ENCODE measurements at regions not wholly inside any gene's neighbourhood (a gene's known extent, or its start where the extent isn't known, plus 50 kb on each side); places are given as distances from the start of the nearest gene placed in this dataset.

DNA sequence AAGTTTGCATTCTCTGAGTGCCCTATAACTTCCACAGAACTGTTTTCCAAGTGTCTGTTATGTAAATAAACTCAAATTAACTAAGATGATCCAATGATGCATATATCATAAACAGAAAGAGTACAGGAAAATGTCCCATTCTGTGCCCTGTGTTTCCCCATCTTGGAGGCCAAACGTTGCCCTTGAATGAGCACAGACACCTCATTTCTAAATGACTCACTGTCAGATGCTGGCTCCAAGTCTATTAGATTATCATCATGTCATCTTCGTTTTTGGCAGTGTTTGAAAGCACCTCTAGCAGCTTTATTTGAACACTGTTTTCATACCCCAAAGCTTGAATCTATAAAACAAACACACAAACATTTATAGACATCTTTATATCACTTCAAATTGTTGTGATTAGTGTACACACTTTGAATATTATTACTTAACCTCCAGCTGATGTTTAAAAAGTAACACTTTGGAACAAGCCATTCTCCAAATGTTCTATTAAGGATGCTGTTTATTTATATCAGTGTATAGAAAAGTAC, 424.2 kb downstream of the NOVA1 start:
- DNase-seq = no peak
- H3K4me1 ChIP-seq = no peaks in the 10 kb centered on the region
- no peaks in the 10 kb centered on the region for H3K36me3 ChIP-seq
- intact Hi-C loops (cut with DNase I) = no loop called here
- no peak overlapping the region for H3K4me3 ChIP-seq (replicated peaks in 1 of 3)
- 67 to 71% methylated on average over 2 of the region's 2 CpGs for WGBS, 2 donors
- no peaks in the 10 kb centered on the region for H3K27me3 ChIP-seq
- no peak overlapping the region for H3K27ac ChIP-seq
- no peak for TF ChIP-seq POLR2A (IDR thresholded peaks at IDR 0.05)
- TF ChIP-seq, protein P1, sequence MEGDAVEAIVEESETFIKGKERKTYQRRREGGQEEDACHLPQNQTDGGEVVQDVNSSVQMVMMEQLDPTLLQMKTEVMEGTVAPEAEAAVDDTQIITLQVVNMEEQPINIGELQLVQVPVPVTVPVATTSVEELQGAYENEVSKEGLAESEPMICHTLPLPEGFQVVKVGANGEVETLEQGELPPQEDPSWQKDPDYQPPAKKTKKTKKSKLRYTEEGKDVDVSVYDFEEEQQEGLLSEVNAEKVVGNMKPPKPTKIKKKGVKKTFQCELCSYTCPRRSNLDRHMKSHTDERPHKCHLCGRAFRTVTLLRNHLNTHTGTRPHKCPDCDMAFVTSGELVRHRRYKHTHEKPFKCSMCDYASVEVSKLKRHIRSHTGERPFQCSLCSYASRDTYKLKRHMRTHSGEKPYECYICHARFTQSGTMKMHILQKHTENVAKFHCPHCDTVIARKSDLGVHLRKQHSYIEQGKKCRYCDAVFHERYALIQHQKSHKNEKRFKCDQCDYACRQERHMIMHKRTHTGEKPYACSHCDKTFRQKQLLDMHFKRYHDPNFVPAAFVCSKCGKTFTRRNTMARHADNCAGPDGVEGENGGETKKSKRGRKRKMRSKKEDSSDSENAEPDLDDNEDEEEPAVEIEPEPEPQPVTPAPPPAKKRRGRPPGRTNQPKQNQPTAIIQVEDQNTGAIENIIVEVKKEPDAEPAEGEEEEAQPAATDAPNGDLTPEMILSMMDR (IDR thresholded peaks at IDR 0.05) = no peak
- H3K9me3 ChIP-seq = no peaks in the 10 kb centered on the region

DNA sequence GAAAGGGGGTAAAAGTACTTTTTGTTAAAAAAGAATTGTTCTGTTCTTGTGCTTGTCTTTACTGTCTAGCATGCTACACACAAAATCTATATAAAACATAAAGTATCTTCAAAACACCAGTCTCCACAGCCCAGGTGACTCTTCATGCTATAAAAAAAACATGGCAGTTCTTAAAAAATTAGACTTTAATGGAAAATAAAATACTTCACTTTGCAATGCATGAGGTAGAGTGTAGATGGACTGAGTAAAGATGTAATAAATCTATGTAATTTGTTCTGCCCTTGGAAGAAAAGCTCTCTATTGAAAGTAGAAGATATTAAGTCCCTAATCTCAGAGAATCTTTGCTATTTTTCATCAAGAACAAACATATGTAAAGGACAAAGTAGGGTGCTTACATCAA, 425.4 kb downstream of the NOVA1 start:
- H3K27me3 ChIP-seq = no peaks in the 10 kb centered on the region
- intact Hi-C loops (cut with DNase I) = no loop called here
- TF ChIP-seq, protein P1 (IDR thresholded peaks at IDR 0.05) = no peak
- TF ChIP-seq POLR2A (IDR thresholded peaks at IDR 0.05) = no peak
- DNase-seq = no peak
- H3K4me3 ChIP-seq (replicated peaks in 1 of 3) = no peak overlapping the region
- no peaks in the 10 kb centered on the region for H3K4me1 ChIP-seq
- H3K9me3 ChIP-seq = no peaks in the 10 kb centered on the region
- H3K27ac ChIP-seq = no peak overlapping the region
- H3K36me3 ChIP-seq = no peaks in the 10 kb centered on the region

DNA sequence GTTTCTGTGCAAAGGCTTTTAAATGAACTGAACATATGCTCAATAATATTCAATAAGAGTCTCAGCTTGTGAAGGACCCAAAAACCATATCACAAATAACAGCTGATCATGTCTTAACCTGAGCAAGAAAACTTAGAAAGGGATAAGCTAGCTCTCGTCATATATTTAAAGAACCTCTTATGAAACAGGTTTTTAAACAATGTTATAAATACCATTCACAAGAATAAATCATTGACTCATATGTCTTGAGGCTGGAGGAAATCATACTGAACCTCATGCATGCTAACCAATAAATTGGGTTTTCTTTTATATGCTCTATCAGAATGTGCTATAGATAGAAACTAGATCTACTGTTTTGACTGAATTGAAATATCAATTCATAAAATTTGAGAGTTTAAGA, 426.9 kb downstream of the NOVA1 start:
- Histone ChIP-seq H3K4me3 (replicated peaks in 1 of 3) (no peak overlapping the region), H3K4me1 (no peaks in the 10 kb centered on the region), H3K9me3 (no peaks in the 10 kb centered on the region), H3K36me3 (no peaks in the 10 kb centered on the region), H3K27me3 (no peaks in the 10 kb centered on the region), H3K27ac (no peak overlapping the region)
- DNase-seq = no peak
- no peak for TF ChIP-seq POLR2A (IDR thresholded peaks at IDR 0.05)
- TF ChIP-seq, protein P1 (IDR thresholded peaks at IDR 0.05) = no peak
- 80 to 89% methylated on average over 1 of the region's 1 CpG for WGBS, 2 donors
- intact Hi-C loops (cut with DNase I) = no loop called here

DNA sequence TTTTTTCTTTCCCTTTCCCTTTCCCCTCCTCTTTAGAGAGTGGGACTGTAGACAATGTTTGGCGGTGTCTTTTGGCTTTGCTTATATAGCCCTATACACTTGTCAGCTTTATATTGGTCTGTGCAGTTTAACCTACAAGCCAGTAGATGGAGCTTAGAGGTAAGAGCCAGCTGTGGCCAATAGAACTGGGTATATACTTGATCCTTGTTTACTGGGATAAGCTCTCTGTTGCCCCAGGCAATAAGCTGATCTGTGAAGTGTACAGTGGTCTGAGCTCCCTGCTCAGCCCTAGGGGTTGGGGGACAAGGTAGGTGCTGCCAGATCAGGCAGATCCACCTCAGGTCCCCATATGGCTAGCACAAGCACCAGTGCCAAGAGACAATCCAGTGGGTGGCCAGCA, 434.1 kb downstream of the NOVA1 start:
- H3K27me3 ChIP-seq = no peaks in the 10 kb centered on the region
- WGBS, 2 donors = 15 to 33% methylated on average over 1 of the region's 1 CpG

DNA sequence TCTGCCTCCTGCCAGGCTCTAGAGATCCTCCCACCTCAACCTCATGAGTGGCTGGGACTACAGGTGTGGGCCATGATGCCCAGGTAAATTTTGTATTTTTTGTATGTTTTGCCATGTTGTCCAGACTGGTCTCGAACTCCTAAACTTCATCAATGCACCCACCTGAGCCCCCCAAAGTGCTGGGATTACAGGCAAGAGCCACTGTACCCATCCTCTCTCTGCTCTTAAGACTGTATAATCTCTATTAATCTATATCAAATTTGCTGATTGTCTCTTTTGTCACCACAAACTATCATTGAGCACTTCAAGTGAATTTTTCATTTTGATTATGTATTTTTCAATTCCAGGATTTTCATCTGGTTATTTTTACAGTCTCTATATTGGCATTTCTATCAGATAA, 440.3 kb downstream of the NOVA1 start:
- DNase-seq = no peak
- H3K36me3 ChIP-seq = no peaks in the 10 kb centered on the region
- no peaks in the 10 kb centered on the region for H3K9me3 ChIP-seq
- intact Hi-C loops (cut with DNase I) = no loop called here
- H3K4me3 ChIP-seq (replicated peaks in 1 of 3) = no peak overlapping the region
- no peaks in the 10 kb centered on the region for H3K27me3 ChIP-seq
- 84 to 87% methylated on average over 1 of the region's 1 CpG for WGBS, 2 donors
- H3K27ac ChIP-seq = no peak overlapping the region
- no peaks in the 10 kb centered on the region for H3K4me1 ChIP-seq
- no peak for TF ChIP-seq POLR2A (IDR thresholded peaks at IDR 0.05)
- TF ChIP-seq, protein P1 (IDR thresholded peaks at IDR 0.05) = no peak

More for the DNA sequence above, 434.1 kb downstream of the NOVA1 start:
- intact Hi-C loops (cut with DNase I) = no loop called here
- no peak overlapping the region for H3K4me3 ChIP-seq (replicated peaks in 1 of 3)
- TF ChIP-seq, protein P1 (IDR thresholded peaks at IDR 0.05) = no peak
- no peak for TF ChIP-seq POLR2A (IDR thresholded peaks at IDR 0.05)
- H3K9me3 ChIP-seq = no peaks in the 10 kb centered on the region
- no peak for DNase-seq
- H3K36me3 ChIP-seq = no peaks in the 10 kb centered on the region
- H3K4me1 ChIP-seq = no peaks in the 10 kb centered on the region
- H3K27ac ChIP-seq = no peak overlapping the region
